ENCODE measurements at regions not wholly inside any gene's neighbourhood (a gene's known extent, or its start where the extent isn't known, plus 50 kb on each side); places are given as distances from the start of the nearest gene placed in this dataset.
A peak's percentile ranks its signal among the peaks of the same experiment; 100 is the strongest.

DNA sequence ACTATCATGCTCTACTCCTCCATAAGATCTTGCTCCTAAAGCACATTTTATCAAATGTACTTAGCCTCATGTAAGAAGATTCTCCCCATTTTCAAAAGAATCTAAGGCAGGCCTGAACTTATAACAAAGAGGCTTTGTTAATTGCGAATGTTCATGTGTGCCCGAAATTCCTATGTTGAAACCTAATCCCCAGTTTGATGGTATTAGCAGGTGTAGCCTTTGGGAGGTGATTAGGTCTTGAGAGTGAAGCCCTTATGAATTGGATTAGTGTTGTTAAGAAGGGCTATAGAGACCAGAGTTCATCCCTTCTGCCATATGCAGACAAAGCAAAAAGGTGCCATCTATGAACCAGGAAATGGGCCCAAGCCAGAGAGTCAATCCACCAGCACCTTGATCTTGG, 234.5 kb downstream of the PAX3 start:
- H3K27me3 ChIP-seq (ENCODE audit: control insufficient read depth, insufficient read depth, low read length): peaks cover 11% of the 10 kb centered on the region
- H3K36me3 ChIP-seq (ENCODE audit: control insufficient read depth, insufficient read depth, low read length): no peaks in the 10 kb centered on the region
- no peak overlapping the region for H3K27ac ChIP-seq (ENCODE audit: low read depth, low read length)
- no peak overlapping the region for H3K9ac ChIP-seq (ENCODE audit: low read depth, low read length)
- no peaks in the 10 kb centered on the region for H3K4me1 ChIP-seq (ENCODE audit: control insufficient read depth, insufficient read depth, low read length)
- H3K9me3 ChIP-seq (ENCODE audit: control insufficient read depth, insufficient read depth, low read length): no peaks in the 10 kb centered on the region
- H3K4me3 ChIP-seq (ENCODE audit: low read depth, low read length): no peak overlapping the region

GRCh38 chr2:222058819-222059445, 239.9 kb downstream of the PAX3 start:
- no peaks in the 10 kb centered on the region for H3K9me3 ChIP-seq (ENCODE audit: control insufficient read depth, insufficient read depth, low read length)
- no peak overlapping the region for H3K4me3 ChIP-seq (ENCODE audit: low read depth, low read length)
- no peak overlapping the region for H3K27ac ChIP-seq (ENCODE audit: low read depth, low read length)
- no peaks in the 10 kb centered on the region for H3K36me3 ChIP-seq (ENCODE audit: control insufficient read depth, insufficient read depth, low read length)
- peaks cover 64% of the 10 kb centered on the region for H3K27me3 ChIP-seq (ENCODE audit: control insufficient read depth, insufficient read depth, low read length)
- H3K9ac ChIP-seq (ENCODE audit: low read depth, low read length): no peak overlapping the region
- peaks cover 5% of the 10 kb centered on the region; the same call in 1 of the 2 replicates for H3K4me1 ChIP-seq (ENCODE audit: control insufficient read depth, insufficient read depth, low read length)

- peaks cover 14% of the 10 kb centered on the region for H3K4me1 ChIP-seq (ENCODE audit: control insufficient read depth, insufficient read depth, low read length)
- peaks cover 79% of the 10 kb centered on the region for H3K27me3 ChIP-seq (ENCODE audit: control insufficient read depth, insufficient read depth, low read length)
- no peaks in the 10 kb centered on the region for H3K9me3 ChIP-seq (ENCODE audit: control insufficient read depth, insufficient read depth, low read length)
- H3K27ac ChIP-seq (ENCODE audit: low read depth, low read length): no peak overlapping the region
- no peak overlapping the region for H3K4me3 ChIP-seq (ENCODE audit: low read depth, low read length)
- H3K36me3 ChIP-seq (ENCODE audit: control insufficient read depth, insufficient read depth, low read length): no peaks in the 10 kb centered on the region
- no peak overlapping the region for H3K9ac ChIP-seq (ENCODE audit: low read depth, low read length)
Measured at GRCh38 chr2:222057347-222058073, 241.3 kb downstream of the PAX3 start.

DNA sequence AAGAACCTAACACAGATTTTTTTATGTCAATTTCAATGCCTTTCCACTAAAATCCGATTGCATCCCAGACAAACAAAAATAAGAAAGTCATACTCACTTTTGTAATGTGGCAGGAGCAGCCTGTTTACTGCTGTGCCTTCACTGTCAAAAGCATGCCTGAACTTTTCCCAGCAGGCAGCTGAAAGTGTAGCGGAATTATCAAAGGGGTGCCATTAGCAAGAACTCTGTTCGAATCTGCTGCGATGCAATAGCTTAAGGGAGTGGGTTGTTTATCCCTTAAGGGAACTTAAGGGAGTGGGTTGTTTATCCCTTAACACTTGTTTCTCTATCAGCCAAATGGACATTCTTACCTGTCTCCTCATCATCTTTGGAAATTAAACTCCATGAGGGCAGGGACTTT, 243.5 kb downstream of the PAX3 start:
- Histone ChIP-seq H3K4me1 (ENCODE audit: control insufficient read depth, insufficient read depth, low read length) (peaks cover 15% of the 10 kb centered on the region), H3K4me3 (ENCODE audit: low read depth, low read length) (no peak overlapping the region), H3K9me3 (ENCODE audit: control insufficient read depth, insufficient read depth, low read length) (no peaks in the 10 kb centered on the region), H3K27ac (ENCODE audit: low read depth, low read length) (no peak overlapping the region), H3K27me3 (ENCODE audit: control insufficient read depth, insufficient read depth, low read length) (peaks cover 96% of the 10 kb centered on the region), H3K9ac (ENCODE audit: low read depth, low read length) (no peak overlapping the region), H3K36me3 (ENCODE audit: control insufficient read depth, insufficient read depth, low read length) (no peaks in the 10 kb centered on the region)

DNA sequence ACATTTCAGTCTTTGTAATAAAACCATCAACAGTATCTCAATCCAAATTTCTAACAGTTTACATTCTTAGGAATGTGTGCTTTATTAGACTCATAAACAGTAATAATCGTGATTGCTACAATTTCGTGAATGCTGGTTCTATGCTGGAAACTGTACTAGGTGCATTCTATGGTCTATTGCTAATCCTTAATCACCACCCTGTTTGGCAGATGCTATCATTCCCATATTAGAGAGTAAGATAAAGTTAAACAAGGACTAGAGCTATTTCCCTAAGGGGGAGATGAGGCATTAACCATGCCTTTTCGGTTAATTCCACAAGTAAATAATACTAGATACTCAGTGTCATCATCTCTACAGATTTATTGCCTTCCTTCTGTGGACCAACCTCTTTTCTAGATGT, 244.0 kb downstream of the PAX3 start:
- H3K9ac ChIP-seq (ENCODE audit: low read depth, low read length): no peak overlapping the region
- H3K4me3 ChIP-seq (ENCODE audit: low read depth, low read length): no peak overlapping the region
- H3K27me3 ChIP-seq (ENCODE audit: control insufficient read depth, insufficient read depth, low read length): peaks cover 96% of the 10 kb centered on the region
- no peak overlapping the region for H3K27ac ChIP-seq (ENCODE audit: low read depth, low read length)
- H3K4me1 ChIP-seq (ENCODE audit: control insufficient read depth, insufficient read depth, low read length): peaks cover 15% of the 10 kb centered on the region
- no peaks in the 10 kb centered on the region for H3K36me3 ChIP-seq (ENCODE audit: control insufficient read depth, insufficient read depth, low read length)
- H3K9me3 ChIP-seq (ENCODE audit: control insufficient read depth, insufficient read depth, low read length): no peaks in the 10 kb centered on the region

DNA sequence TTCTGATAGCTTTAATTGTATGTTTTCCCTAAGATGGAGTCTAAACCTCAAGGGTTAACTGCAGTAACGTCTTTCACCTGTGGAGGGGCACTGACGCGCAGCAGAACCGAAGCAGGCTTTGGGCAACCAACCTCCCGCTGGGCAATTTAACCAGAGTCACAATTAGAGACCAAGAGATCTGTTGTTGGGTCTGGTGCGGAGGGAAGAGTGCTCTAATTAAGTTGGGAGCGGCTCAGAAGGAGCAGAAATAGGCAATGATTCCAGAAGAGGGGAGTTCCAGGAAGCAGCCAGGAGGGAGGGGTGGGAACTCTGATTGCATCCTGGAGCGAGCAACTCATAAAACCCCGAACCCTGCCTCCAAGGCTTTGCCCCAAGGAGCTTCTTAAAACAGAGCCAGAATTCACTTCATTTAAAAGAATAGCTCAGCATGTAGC, 245.8 kb downstream of the PAX3 start:
- Histone ChIP-seq H3K36me3 (ENCODE audit: control insufficient read depth, insufficient read depth, low read length) (no peaks in the 10 kb centered on the region), H3K9me3 (ENCODE audit: control insufficient read depth, insufficient read depth, low read length) (no peaks in the 10 kb centered on the region), H3K27me3 (ENCODE audit: control insufficient read depth, insufficient read depth, low read length) (peaks cover 99% of the 10 kb centered on the region), H3K4me1 (ENCODE audit: control insufficient read depth, insufficient read depth, low read length) (peaks cover 15% of the 10 kb centered on the region), H3K4me3 (ENCODE audit: low read depth, low read length) (peak overlapping the region; percentile 17; the same call in 1 of the 2 replicates), H3K27ac (ENCODE audit: low read depth, low read length) (peak overlapping the region; percentile 56), H3K9ac (ENCODE audit: low read depth, low read length) (no peak overlapping the region)

- Histone ChIP-seq H3K9ac (ENCODE audit: low read depth, low read length) (no peak overlapping the region), H3K4me1 (ENCODE audit: control insufficient read depth, insufficient read depth, low read length) (peaks cover 15% of the 10 kb centered on the region), H3K36me3 (ENCODE audit: control insufficient read depth, insufficient read depth, low read length) (no peaks in the 10 kb centered on the region), H3K27me3 (ENCODE audit: control insufficient read depth, insufficient read depth, low read length) (peaks cover 97% of the 10 kb centered on the region), H3K9me3 (ENCODE audit: control insufficient read depth, insufficient read depth, low read length) (no peaks in the 10 kb centered on the region), H3K27ac (ENCODE audit: low read depth, low read length) (no peak overlapping the region), H3K4me3 (ENCODE audit: low read depth, low read length) (no peak overlapping the region)
Measured at GRCh38 chr2:222050981-222051380, 247.8 kb downstream of the PAX3 start.

DNA sequence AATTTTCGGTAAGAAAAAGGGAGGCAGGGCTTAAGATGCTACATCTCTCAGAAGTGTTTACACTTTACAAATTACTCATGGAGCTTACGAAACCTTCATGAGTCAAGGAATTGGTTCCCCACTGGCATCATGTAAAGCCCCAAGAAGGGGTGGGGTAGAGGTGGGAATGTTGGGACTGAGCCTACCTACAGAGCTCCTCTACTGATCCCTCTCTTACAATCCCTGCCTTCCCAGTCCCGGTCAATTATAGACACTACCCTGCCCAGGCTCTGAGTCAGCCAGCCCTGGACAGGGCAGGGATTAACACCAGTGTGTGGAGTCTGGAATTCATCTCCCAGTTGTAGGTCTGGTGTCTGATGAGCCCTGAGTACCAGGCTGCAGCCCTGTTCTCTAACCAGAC, 248.9 kb downstream of the PAX3 start:
- H3K9ac ChIP-seq (ENCODE audit: low read depth, low read length): no peak overlapping the region
- no peaks in the 10 kb centered on the region for H3K36me3 ChIP-seq (ENCODE audit: control insufficient read depth, insufficient read depth, low read length)
- H3K4me1 ChIP-seq (ENCODE audit: control insufficient read depth, insufficient read depth, low read length): peaks cover 10% of the 10 kb centered on the region
- H3K27ac ChIP-seq (ENCODE audit: low read depth, low read length): no peak overlapping the region
- peaks cover 86% of the 10 kb centered on the region for H3K27me3 ChIP-seq (ENCODE audit: control insufficient read depth, insufficient read depth, low read length)
- H3K4me3 ChIP-seq (ENCODE audit: low read depth, low read length): no peak overlapping the region
- H3K9me3 ChIP-seq (ENCODE audit: control insufficient read depth, insufficient read depth, low read length): no peaks in the 10 kb centered on the region

DNA sequence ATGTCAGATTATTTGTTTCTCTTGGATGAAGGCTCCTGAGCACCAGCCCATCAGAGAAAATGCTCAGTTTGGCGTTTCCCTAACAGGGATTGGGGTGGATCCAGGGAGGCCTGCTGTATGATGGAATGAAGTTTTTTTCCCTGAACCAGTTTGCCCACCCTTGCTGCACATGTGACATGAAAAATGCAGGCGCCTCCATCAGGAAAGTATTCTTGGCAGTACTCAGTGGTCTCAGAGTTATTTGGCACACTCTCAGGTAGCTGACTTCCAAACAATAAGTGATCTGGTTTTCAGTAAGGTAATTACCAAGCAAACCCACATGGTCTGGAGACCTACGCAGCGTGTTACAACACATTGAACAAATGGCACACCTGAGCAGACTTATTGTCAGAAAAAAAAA, 254.9 kb downstream of the PAX3 start:
- Histone ChIP-seq H3K9ac (ENCODE audit: low read depth, low read length) (no peak overlapping the region), H3K27ac (ENCODE audit: low read depth, low read length) (no peak overlapping the region), H3K4me3 (ENCODE audit: low read depth, low read length) (no peak overlapping the region), H3K9me3 (ENCODE audit: control insufficient read depth, insufficient read depth, low read length) (no peaks in the 10 kb centered on the region), H3K36me3 (ENCODE audit: control insufficient read depth, insufficient read depth, low read length) (no peaks in the 10 kb centered on the region), H3K4me1 (ENCODE audit: control insufficient read depth, insufficient read depth, low read length) (peaks cover 7% of the 10 kb centered on the region), H3K27me3 (ENCODE audit: control insufficient read depth, insufficient read depth, low read length) (peaks cover 26% of the 10 kb centered on the region)

GRCh38 chr2:222042666-222043065, 256.1 kb downstream of the PAX3 start:
- H3K9ac ChIP-seq (ENCODE audit: low read depth, low read length): no peak overlapping the region

DNA sequence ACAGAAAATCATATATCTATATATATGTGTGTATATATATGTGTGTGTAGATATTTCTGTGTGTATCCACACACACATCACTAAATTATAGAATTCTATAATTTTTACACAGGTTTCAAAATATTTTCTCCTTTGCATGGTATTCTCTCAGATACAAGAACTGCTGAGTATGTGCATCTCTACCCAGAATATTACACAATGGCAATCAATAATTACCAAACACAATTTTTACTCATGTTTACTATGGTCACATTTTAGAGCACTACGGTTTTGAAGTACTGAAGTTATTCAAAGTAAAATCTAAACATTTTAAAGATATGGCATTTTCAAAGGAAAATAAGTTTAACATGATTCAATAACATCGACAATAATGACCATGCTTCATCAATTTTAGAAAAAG, 258.5 kb downstream of the PAX3 start:
- Histone ChIP-seq H3K27me3 (ENCODE audit: control insufficient read depth, insufficient read depth, low read length) (peaks cover 15% of the 10 kb centered on the region), H3K9me3 (ENCODE audit: control insufficient read depth, insufficient read depth, low read length) (no peaks in the 10 kb centered on the region), H3K4me3 (ENCODE audit: low read depth, low read length) (no peak overlapping the region), H3K4me1 (ENCODE audit: control insufficient read depth, insufficient read depth, low read length) (peaks cover 7% of the 10 kb centered on the region), H3K36me3 (ENCODE audit: control insufficient read depth, insufficient read depth, low read length) (no peaks in the 10 kb centered on the region), H3K27ac (ENCODE audit: low read depth, low read length) (no peak overlapping the region), H3K9ac (ENCODE audit: low read depth, low read length) (no peak overlapping the region)

More at GRCh38 chr2:222042666-222043065, 256.1 kb downstream of the PAX3 start:
- Histone ChIP-seq H3K36me3 (ENCODE audit: control insufficient read depth, insufficient read depth, low read length) (no peaks in the 10 kb centered on the region), H3K27me3 (ENCODE audit: control insufficient read depth, insufficient read depth, low read length) (peaks cover 15% of the 10 kb centered on the region), H3K9me3 (ENCODE audit: control insufficient read depth, insufficient read depth, low read length) (no peaks in the 10 kb centered on the region), H3K4me1 (ENCODE audit: control insufficient read depth, insufficient read depth, low read length) (peaks cover 7% of the 10 kb centered on the region), H3K27ac (ENCODE audit: low read depth, low read length) (no peak overlapping the region), H3K4me3 (ENCODE audit: low read depth, low read length) (no peak overlapping the region)

All from HUES48 (cell line).